ENCODE measurements at regions not wholly inside any gene's neighbourhood (a gene's known extent, or its start where the extent isn't known, plus 50 kb on each side); places are given as distances from the start of the nearest gene placed in this dataset.

- TF ChIP-seq CTCF (conservative IDR thresholded peaks at IDR 0.05) (no peak), ZFX (IDR thresholded peaks at IDR 0.05) (no peak)
Observed at GRCh38 chr1:10873189-10873588, 76.7 kb upstream of the CASZ1 start.

Data from C4-2B (cell line).